OCI-LY7 (cell line): ENCODE measurements at regions not wholly inside any gene's neighbourhood (a gene's known extent, or its start where the extent isn't known, plus 50 kb on each side); places are given as distances from the start of the nearest gene placed in this dataset.

Experiments
- BruUV-seq: library from RNA; stranded (reverse); fragments of 400-500 nt; replicated peaks from 2 replicates; lab custom pipeline; 2021; lab: Mats Ljungman, UMichigan
- CTCF ChIA-PET: fragments of 300-600 bp; sonication (Branson Sonifier 250); formaldehyde crosslinking; loops from one replicate; lab custom pipeline; 2022; ENCODE audit warnings: antibody characterized with exemption; ENCODE audit not compliant: unreplicated experiment; lab: Charles Lee
- POLR2A ChIA-PET: fragments of 300-600 bp; sonication (Branson Sonifier 250); formaldehyde crosslinking; loops from one replicate; lab custom pipeline; 2022; ENCODE audit warnings: antibody characterized with exemption; lab: Charles Lee
- DNase-seq: peaks from one replicate; pipeline ENCODE4 v3.0.0-alpha.2; 2015; ENCODE audit warnings: low spot score
- H2AFZ ChIP-seq: fragments of 200-600 bp; sonication (generic), shearing (Covaris generic); 2 replicates; pipeline ENCODE4 v1.6.1; 2014; ENCODE audit warnings: mild to moderate bottlenecking, antibody characterized with exemption, low read length, moderate library complexity
- H3K27ac ChIP-seq: fragments of 200-600 bp; sonication (generic); 2 replicates; pipeline ENCODE4 v1.5.1; 2014; ENCODE audit warnings: mixed run types, low read depth, mild to moderate bottlenecking, moderate library complexity, low read length, inconsistent platforms; ENCODE audit not compliant: poor library complexity, severe bottlenecking
- H3K36me3 ChIP-seq: fragments of 200-600 bp; sonication (generic); 2 replicates; pipeline ENCODE4 v1.6.1; 2014; ENCODE audit warnings: mild to moderate bottlenecking, antibody characterized with exemption, low read length, moderate library complexity, mixed read lengths; ENCODE audit not compliant: insufficient read depth
- H3K4me1 ChIP-seq: fragments of 200-600 bp; sonication (generic); 2 replicates; pipeline ENCODE4 v1.5.1; 2014; ENCODE audit warnings: mild to moderate bottlenecking, low read length; ENCODE audit not compliant: insufficient read depth, poor library complexity, severe bottlenecking
- H3K4me2 ChIP-seq: fragments of 200-600 bp; sonication (generic); 2 replicates; pipeline ENCODE4 v1.6.1; 2014; ENCODE audit warnings: mild to moderate bottlenecking, low read length
- H3K4me3 ChIP-seq: fragments of 200-600 bp; sonication (generic); 2 replicates; pipeline ENCODE4 v1.5.1; 2014; ENCODE audit warnings: mild to moderate bottlenecking, low read depth, low read length; ENCODE audit not compliant: poor library complexity, severe bottlenecking
- H3K79me2 ChIP-seq: fragments of 200-600 bp; sonication (generic); 2 replicates; pipeline ENCODE4 v1.6.1; 2016; ENCODE audit warnings: low read depth, mild to moderate bottlenecking, low read length, moderate library complexity, mixed read lengths; ENCODE audit not compliant: insufficient read depth
- H3K9me2 ChIP-seq: fragments of 200-600 bp; sonication (generic); 2 replicates; pipeline ENCODE4 v1.6.1; 2016; ENCODE audit warnings: mild to moderate bottlenecking, low read length, mixed read lengths; ENCODE audit not compliant: insufficient read depth
- H3K9me3 ChIP-seq: fragments of 200-600 bp; sonication (generic); 2 replicates; pipeline ENCODE4 v1.6.1; 2014; ENCODE audit warnings: mild to moderate bottlenecking, mixed run types, low read length, mixed read lengths
- H4K20me1 ChIP-seq: fragments of 200-600 bp; sonication (generic); 2 replicates; pipeline ENCODE4 v1.6.1; 2014; ENCODE audit warnings: mild to moderate bottlenecking, antibody characterized with exemption, low read length, moderate library complexity, mixed read lengths; ENCODE audit not compliant: insufficient read depth
- CTCF ChIP-seq: fragments of 200-600 bp; sonication (generic); conservative IDR thresholded peaks from 2 replicates; pipeline ENCODE4 v1.5.1; 2014; ENCODE audit warnings: mild to moderate bottlenecking, antibody characterized with exemption, low read length, moderate library complexity, mixed read lengths
- EZH2phosphoT487 ChIP-seq: fragments of 200-600 bp; sonication (generic); IDR thresholded peaks from 2 replicates; pipeline ENCODE4 v1.6.1; 2018; ENCODE audit warnings: low read depth, borderline replicate concordance, mild to moderate bottlenecking, mixed run types, antibody characterized with exemption, low read length, moderate library complexity, mixed read lengths
- intact Hi-C: fragments of 100-400 bp; cut with micrococcal nuclease; formaldehyde crosslinking; loops from one replicate; pipeline ENCODE4 v1.10.0; 2022; ENCODE audit not compliant: unreplicated experiment

- no peak overlapping the region for H2AFZ ChIP-seq
- no peaks in the 10 kb centered on the region for H3K4me1 ChIP-seq
- peaks cover 11% of the 10 kb centered on the region for H3K9me3 ChIP-seq
- no peaks in the 10 kb centered on the region for H4K20me1 ChIP-seq
- TF ChIP-seq CTCF (no peak), EZH2phosphoT487 (no peak)
- no peaks in the 10 kb centered on the region for H3K79me2 ChIP-seq
- BruUV-seq: no TSS peak
- ChIA-PET CTCF (no interaction called here), POLR2A (no interaction called here)
- no peaks in the 10 kb centered on the region for H3K9me2 ChIP-seq
- H3K4me3 ChIP-seq: no peak overlapping the region
- H3K36me3 ChIP-seq: no peaks in the 10 kb centered on the region
- DNase-seq: no peak
- intact Hi-C loops: no loop called here
- no peak overlapping the region for H3K4me2 ChIP-seq
- H3K27ac ChIP-seq: no peak overlapping the region
These were observed 1553.5 kb upstream of the C9orf72 start for GRCh38 chr9:29126783-29127182.

GRCh38 chr9:29129763-29130162 is 1556.5 kb upstream of the C9orf72 start:
- no peak overlapping the region for H3K4me3 ChIP-seq
- no peaks in the 10 kb centered on the region for H4K20me1 ChIP-seq
- no peaks in the 10 kb centered on the region for H3K9me2 ChIP-seq
- H3K36me3 ChIP-seq: no peaks in the 10 kb centered on the region
- no peak overlapping the region for H2AFZ ChIP-seq
- H3K79me2 ChIP-seq: no peaks in the 10 kb centered on the region
- ChIA-PET POLR2A (no interaction called here), CTCF (no interaction called here)
- TF ChIP-seq CTCF (no peak), EZH2phosphoT487 (no peak)
- H3K4me1 ChIP-seq: no peaks in the 10 kb centered on the region
- H3K4me2 ChIP-seq: no peak overlapping the region
- DNase-seq: peak; percentile 18
- intact Hi-C loops: no loop called here
- H3K27ac ChIP-seq: no peak overlapping the region
- no TSS peak for BruUV-seq
- peaks cover 11% of the 10 kb centered on the region for H3K9me3 ChIP-seq

- TF ChIP-seq EZH2phosphoT487 (no peak), CTCF (no peak)
- ChIA-PET POLR2A (no interaction called here), CTCF (no interaction called here)
- H3K27ac ChIP-seq: no peak overlapping the region
- no peak overlapping the region for H3K4me3 ChIP-seq
- H3K9me3 ChIP-seq: no peaks in the 10 kb centered on the region
- H3K9me2 ChIP-seq: no peaks in the 10 kb centered on the region
- no TSS peak for BruUV-seq
- no peak overlapping the region for H3K4me2 ChIP-seq
- H3K4me1 ChIP-seq: no peaks in the 10 kb centered on the region
- no peaks in the 10 kb centered on the region for H3K79me2 ChIP-seq
- H3K36me3 ChIP-seq: no peaks in the 10 kb centered on the region
- intact Hi-C loops: no loop called here
- no peak for DNase-seq
- no peaks in the 10 kb centered on the region for H4K20me1 ChIP-seq
- no peak overlapping the region for H2AFZ ChIP-seq
These were observed 1571.2 kb upstream of the C9orf72 start for GRCh38 chr9:29144476-29144875.
